OCI-LY1 (cell line): ENCODE measurements at regions not wholly inside any gene's neighbourhood (a gene's known extent, or its start where the extent isn't known, plus 50 kb on each side); places are given as distances from the start of the nearest gene placed in this dataset.

Source experiments
- H2AFZ ChIP-seq: fragments of 200-600 bp; sonication (generic), shearing (Covaris generic); 2 replicates; pipeline ENCODE4 v1.6.0; 2014; ENCODE audit warnings: antibody characterized with exemption, mild to moderate bottlenecking, low read length
- H3F3A ChIP-seq: fragments of 200-600 bp; sonication (generic), shearing (Covaris generic); 2 replicates; pipeline ENCODE4 v1.6.0; 2014; ENCODE audit warnings: mild to moderate bottlenecking, antibody characterized with exemption, low read length, moderate library complexity; ENCODE audit not compliant: insufficient read depth
- H3K27ac ChIP-seq: fragments of 200-600 bp; sonication (generic); 2 replicates; pipeline ENCODE4 v1.5.1; 2014; ENCODE audit warnings: low read length, mixed run types, mild to moderate bottlenecking, low read depth; ENCODE audit not compliant: poor library complexity, severe bottlenecking
- H3K27me3 ChIP-seq: fragments of 200-600 bp; sonication (generic); 2 replicates; pipeline ENCODE4 v1.6.0; 2014; ENCODE audit warnings: antibody characterized with exemption, mild to moderate bottlenecking, low read length, moderate library complexity; ENCODE audit not compliant: insufficient read depth
- H3K36me3 ChIP-seq: fragments of 200-600 bp; sonication (generic); 2 replicates; pipeline ENCODE4 v1.6.1; 2014; ENCODE audit warnings: mild to moderate bottlenecking, antibody characterized with exemption, low read length, moderate library complexity, mixed read lengths; ENCODE audit not compliant: insufficient read depth
- H3K4me1 ChIP-seq: fragments of 200-600 bp; sonication (generic); 2 replicates; pipeline ENCODE4 v1.5.1; 2014; ENCODE audit warnings: mild to moderate bottlenecking, low read length, moderate library complexity; ENCODE audit not compliant: insufficient read depth, severe bottlenecking
- H3K4me2 ChIP-seq: fragments of 200-600 bp; sonication (generic), shearing (Covaris generic); 2 replicates; pipeline ENCODE4 v1.6.1; 2014; ENCODE audit warnings: low read length
- H3K4me3 ChIP-seq: fragments of 200-600 bp; sonication (generic); 2 replicates; pipeline ENCODE4 v1.5.1; 2014; ENCODE audit warnings: low read length, low read depth, mild to moderate bottlenecking, mixed read lengths; ENCODE audit not compliant: poor library complexity, severe bottlenecking
- H3K79me2 ChIP-seq: fragments of 200-600 bp; shearing (Covaris generic); 2 replicates; pipeline ENCODE4 v1.6.1; 2016; ENCODE audit warnings: mixed run types, low read length, mixed read lengths; ENCODE audit not compliant: insufficient read depth
- H3K9ac ChIP-seq: fragments of 200-600 bp; sonication (generic), shearing (Covaris generic); 2 replicates; pipeline ENCODE4 v1.6.1; 2014; ENCODE audit warnings: mild to moderate bottlenecking, low read length, mixed read lengths
- H3K9me2 ChIP-seq: fragments of 200-600 bp; sonication (generic), shearing (Covaris generic); 2 replicates; pipeline ENCODE4 v1.6.1; 2014; ENCODE audit warnings: low read depth, mild to moderate bottlenecking, low read length, mixed read lengths
- H3K9me3 ChIP-seq: fragments of 200-600 bp; shearing (Covaris generic); 2 replicates; pipeline ENCODE4 v1.6.1; 2014; ENCODE audit warnings: low read length, mixed read lengths
- H4K20me1 ChIP-seq: fragments of 200-600 bp; sonication (generic), shearing (Covaris generic); 2 replicates; pipeline ENCODE4 v1.6.0; 2016; ENCODE audit warnings: mild to moderate bottlenecking, low read length; ENCODE audit not compliant: insufficient read depth
- CTCF ChIP-seq: fragments of 200-600 bp; sonication (generic), shearing (Covaris generic); IDR thresholded peaks from 2 replicates; pipeline ENCODE4 v1.5.1; 2017; ENCODE audit warnings: mild to moderate bottlenecking, antibody characterized with exemption, low read length, moderate library complexity, mixed read lengths
- EZH2 ChIP-seq: fragments of 200-600 bp; sonication (generic), shearing (Covaris generic); IDR thresholded peaks from 2 replicates; pipeline ENCODE4 v1.8.0; 2017; ENCODE audit warnings: borderline replicate concordance, mixed run types, mild to moderate bottlenecking, antibody characterized with exemption, low read length, moderate library complexity, mixed read lengths

- no peaks in the 10 kb centered on the region for H3K9me3 ChIP-seq
- H3K4me3 ChIP-seq: no peak overlapping the region
- H3K4me2 ChIP-seq: no peak overlapping the region
- H3K9me2 ChIP-seq: no peaks in the 10 kb centered on the region
- no peak overlapping the region for H3K27ac ChIP-seq
- no peak overlapping the region for H3K9ac ChIP-seq
- no peaks in the 10 kb centered on the region for H3K4me1 ChIP-seq
- no peak overlapping the region for H2AFZ ChIP-seq
- no peaks in the 10 kb centered on the region for H3K79me2 ChIP-seq
- H3K36me3 ChIP-seq: no peaks in the 10 kb centered on the region
- no peaks in the 10 kb centered on the region for H3F3A ChIP-seq
- TF ChIP-seq EZH2 (no peak), CTCF (no peak)
- H3K27me3 ChIP-seq: no peaks in the 10 kb centered on the region
- no peaks in the 10 kb centered on the region for H4K20me1 ChIP-seq
Measured at GRCh38 chr6:15113587-15113986, 132.3 kb upstream of the JARID2 start.

- Histone ChIP-seq H3K4me3 (no peak overlapping the region), H2AFZ (no peak overlapping the region), H3K79me2 (no peaks in the 10 kb centered on the region), H3K27ac (no peak overlapping the region), H4K20me1 (no peaks in the 10 kb centered on the region), H3K9ac (no peak overlapping the region), H3K4me1 (no peaks in the 10 kb centered on the region), H3K4me2 (no peak overlapping the region), H3K9me3 (no peaks in the 10 kb centered on the region), H3K27me3 (no peaks in the 10 kb centered on the region), H3F3A (no peaks in the 10 kb centered on the region), H3K36me3 (no peaks in the 10 kb centered on the region), H3K9me2 (no peaks in the 10 kb centered on the region)
- TF ChIP-seq CTCF: no peak
- TF ChIP-seq EZH2: no peak
Measured at GRCh38 chr6:15114061-15114460, 131.8 kb upstream of the JARID2 start.

- TF ChIP-seq CTCF: no peak
- no peak for TF ChIP-seq EZH2
- H3K4me1 ChIP-seq: no peaks in the 10 kb centered on the region
Measured at GRCh38 chr6:15116889-15117288, 129.0 kb upstream of the JARID2 start.

More at GRCh38 chr6:15116889-15117288, 129.0 kb upstream of the JARID2 start:
- H3F3A ChIP-seq: no peaks in the 10 kb centered on the region
- no peak overlapping the region for H3K4me3 ChIP-seq
- no peaks in the 10 kb centered on the region for H3K79me2 ChIP-seq
- H3K4me2 ChIP-seq: no peak overlapping the region
- H3K27me3 ChIP-seq: no peaks in the 10 kb centered on the region
- no peak overlapping the region for H3K27ac ChIP-seq
- no peaks in the 10 kb centered on the region for H3K36me3 ChIP-seq
- H3K9ac ChIP-seq: no peak overlapping the region
- H3K9me3 ChIP-seq: no peaks in the 10 kb centered on the region
- no peaks in the 10 kb centered on the region for H3K9me2 ChIP-seq
- no peak overlapping the region for H2AFZ ChIP-seq
- no peaks in the 10 kb centered on the region for H4K20me1 ChIP-seq
